Activated T-cell treated with anti-CD3 and anti-CD28 coated beads, Interleukin-2, amount 50 U/mL, for 48 hours (primary cell): ENCODE measurements at regions not wholly inside any gene's neighbourhood (a gene's known extent, or its start where the extent isn't known, plus 50 kb on each side); places are given as distances from the start of the nearest gene placed in this dataset.

Experiments used
- DNase-seq, 2 experiments: peaks; one replicate each; pipeline ENCODE4 v3.0.0-alpha.2; 2020

DNA sequence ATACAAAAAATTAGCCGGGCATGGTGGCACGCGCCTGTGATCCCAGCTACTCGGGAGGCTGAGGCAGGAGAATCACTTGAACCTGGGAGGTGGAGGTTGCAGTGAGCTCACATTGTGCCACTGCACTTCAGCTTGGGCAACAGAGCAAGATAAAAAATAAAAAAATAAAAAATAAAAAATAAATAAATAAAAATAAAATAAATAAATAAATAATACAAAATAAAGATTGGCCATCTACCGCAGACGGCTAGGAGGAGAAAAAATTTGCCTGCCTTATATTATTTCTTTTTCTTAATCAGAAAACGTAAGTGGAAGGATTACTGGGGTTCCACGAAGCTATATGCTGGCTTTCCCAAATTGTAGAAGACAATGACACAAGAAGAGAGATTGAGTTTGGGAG lies 229.7 kb downstream of the EPHA4 start:
- DNase-seq, result no peak

DNA sequence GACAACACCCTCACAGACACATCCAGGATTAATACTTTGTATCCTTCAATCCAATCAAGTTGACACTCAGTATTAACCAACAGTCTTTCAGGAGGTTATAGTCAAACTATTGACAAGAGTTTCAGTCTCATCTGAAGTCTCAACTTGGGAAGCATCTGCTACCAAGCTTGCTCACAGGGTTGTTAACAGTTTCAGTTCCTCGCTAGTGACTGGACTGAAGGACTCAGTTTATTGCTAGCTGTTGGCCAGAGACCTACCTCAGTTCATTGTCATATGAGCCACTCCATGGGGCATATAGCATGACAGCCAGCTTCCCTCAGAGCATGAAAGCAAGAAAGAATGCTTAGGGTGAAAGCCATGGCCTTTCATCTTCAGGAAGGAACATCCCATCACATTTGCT lies 228.6 kb downstream of the EPHA4 start:
- no peak for DNase-seq

DNA sequence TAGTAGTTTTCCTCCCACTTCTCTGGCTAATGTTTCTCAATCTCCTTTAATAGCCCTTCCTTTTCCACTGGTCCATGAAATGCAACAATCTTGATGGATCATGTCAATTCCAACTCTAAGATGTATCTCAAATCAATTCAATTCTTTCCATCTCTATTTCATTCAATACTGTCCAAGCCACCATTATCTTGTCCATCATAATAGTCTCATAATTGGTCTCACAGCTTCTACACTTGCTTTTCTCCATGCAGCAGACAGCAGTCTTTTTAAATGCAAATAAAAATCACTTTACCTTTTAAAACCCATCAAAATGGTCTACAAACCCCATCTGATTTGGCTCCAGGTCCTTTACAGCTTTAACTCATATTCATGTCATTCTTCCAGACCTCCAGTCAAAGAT lies 226.6 kb downstream of the EPHA4 start:
- no peak for DNase-seq

DNA sequence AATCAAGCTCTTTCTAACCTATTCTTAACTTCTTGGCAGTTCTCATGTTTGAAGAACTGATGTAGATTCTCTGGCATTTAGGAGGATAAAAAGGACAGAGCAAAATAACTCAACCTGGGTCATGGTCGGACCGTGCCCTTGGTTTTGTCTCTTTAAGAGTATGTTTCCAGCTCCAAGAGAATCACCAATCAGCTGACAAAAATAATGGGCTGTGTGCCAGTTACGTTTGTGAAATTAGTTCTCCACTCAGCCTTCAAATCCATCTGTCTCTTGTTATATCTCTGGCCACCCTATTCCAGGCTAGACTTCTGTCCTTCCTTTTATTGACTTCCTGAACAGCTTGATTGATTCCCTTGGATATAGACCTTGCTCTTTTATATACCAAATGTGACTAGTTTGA lies 225.7 kb downstream of the EPHA4 start:
- no peak for DNase-seq

DNA sequence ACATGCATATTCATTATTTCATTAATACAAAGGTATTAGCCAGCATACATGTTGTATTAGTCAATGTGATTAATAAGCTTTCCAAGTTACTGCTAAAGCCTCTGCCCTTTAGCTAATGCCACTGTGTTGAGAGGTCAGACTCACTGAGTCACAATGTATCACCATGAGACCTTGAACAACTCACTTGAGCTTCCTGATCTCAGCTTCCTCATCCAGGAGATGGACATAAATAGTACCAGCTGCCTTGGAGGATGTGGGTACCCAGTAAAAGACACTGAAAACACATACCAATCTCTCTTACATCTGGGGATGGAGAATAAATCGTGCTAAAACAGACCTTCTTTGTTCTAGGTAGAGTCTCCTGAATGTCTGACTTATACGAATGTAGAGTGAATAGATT lies 224.6 kb downstream of the EPHA4 start:
- DNase-seq, result no peak

DNA sequence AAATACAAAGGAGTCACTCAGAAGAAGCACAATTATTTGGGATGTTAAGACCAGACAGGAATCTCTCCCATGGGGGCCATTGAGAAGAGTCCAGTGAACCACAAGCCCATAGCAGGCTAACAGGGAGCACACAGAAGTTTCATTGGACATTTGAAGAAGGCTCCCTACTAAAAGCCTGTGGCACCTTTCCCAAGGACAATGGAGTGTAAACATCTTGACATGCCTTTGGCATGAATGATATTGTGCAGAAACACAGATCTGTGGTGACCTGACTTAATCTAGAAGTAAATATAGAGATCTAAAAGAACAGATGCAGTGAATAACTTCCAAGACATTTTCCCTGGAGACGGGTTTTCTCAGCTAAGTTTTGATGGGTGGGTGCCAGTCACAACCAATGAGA lies 221.5 kb downstream of the EPHA4 start:
- DNase-seq, result no peak

DNA sequence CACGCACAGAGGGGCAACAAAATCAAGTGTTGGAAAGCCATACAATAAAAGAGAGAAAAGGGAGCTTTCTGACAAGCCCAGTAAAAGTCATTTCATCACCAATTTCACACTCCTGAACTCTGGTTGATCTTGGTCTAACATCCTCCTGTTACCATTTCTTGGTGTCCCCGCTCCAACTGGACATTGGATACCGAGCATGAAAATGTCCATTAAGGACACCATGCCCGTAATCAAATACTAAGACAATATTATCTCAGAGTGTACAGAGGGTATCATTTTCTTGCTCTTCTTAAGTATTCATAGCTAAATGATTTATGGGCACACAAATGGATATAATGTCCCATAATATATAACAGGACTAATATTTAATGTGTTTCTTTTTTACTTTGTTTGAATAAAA lies 218.9 kb downstream of the EPHA4 start:
- no peak for DNase-seq

DNA sequence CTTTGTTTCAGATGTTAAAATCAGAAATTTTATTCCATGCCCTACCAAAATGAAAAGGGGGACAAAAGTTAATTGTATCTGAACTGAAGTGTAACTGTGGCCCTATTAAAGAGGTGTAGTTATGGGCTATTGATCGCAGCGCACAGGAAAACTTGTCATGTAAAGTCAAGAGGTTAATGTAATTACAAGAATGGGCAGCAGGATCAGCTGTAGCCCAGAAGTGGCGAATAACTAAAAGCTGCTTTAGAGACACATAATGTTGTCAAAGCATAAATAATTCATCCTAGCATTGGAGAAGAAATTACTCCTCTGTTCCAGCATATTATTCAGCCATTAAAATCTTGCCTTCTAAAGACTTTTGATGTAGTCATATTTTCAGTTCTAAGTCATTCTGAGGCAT lies 211.8 kb downstream of the EPHA4 start:
- no peak for DNase-seq

DNA sequence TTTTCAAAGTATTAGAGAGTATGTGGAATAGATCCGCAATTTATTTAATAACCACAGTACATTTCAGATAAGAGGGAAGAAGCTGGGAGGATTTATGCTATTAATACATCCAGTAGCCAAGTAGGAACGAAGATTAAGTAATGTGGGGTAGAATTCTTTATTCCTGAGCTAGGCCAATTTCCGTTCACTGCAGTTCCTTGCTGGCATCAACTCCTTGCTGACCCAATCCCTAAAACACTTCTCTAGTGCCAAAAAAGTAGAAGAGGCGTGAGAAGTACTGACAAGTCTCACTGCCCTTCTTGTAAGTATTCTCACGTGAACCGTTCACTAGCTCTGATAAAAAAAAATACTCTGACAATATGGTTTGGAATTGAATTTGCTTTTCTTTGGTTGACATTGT lies 211.4 kb downstream of the EPHA4 start:
- no peak for DNase-seq

DNA sequence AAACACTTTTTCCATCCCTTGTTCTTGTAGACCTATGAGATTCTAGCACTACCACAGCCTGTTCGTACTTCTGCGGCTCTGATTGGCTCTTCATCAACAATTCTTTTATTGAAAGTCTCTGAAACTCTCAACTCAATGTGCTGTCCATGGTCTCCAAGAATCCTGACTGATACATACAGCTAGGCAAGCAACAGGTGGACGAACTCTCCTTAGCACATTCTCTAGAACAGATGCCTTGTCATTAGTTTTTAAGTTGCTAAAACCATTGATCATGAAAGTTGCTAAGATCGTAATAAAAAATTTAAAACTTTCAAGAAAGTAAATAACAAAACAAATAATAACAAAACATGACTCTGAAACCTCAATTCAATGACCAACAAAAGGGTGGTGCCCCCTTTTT lies 210.5 kb downstream of the EPHA4 start:
- no peak for DNase-seq

DNA sequence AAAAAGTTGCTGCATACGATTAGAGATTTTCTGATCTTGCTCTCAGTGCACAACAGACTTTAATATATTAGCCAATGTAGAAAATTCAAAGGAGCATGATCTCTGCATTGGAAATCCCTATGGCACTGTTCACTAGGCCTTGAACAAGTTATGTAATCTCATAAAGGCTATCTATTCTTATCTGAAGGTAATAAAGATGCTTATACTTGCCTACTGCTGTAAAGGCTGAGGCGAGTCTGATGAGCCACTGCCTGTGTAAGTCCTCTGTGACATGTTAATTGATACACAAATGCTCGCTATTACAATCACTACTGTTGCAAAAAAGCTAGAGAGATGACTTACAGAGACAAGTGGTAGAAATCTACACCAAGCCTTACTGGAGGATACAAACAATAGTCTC lies 207.4 kb downstream of the EPHA4 start:
- DNase-seq, result no peak
